ENCODE measurements at regions not wholly inside any gene's neighbourhood (a gene's known extent, or its start where the extent isn't known, plus 50 kb on each side); places are given as distances from the start of the nearest gene placed in this dataset.

GRCh38 chr20:23207826-23208540 is 121.9 kb upstream of the CD93 start:
- Histone ChIP-seq H3K36me3 (ENCODE audit: control insufficient read depth, low read depth, low read length) (no peaks in the 10 kb centered on the region), H3K27me3 (ENCODE audit: control insufficient read depth, insufficient read depth, low read length) (peaks cover 20% of the 10 kb centered on the region), H3K9me3 (ENCODE audit: control insufficient read depth, low read depth, low read length) (no peaks in the 10 kb centered on the region), H3K27ac (ENCODE audit: low read length) (no peak overlapping the region), H3K4me3 (ENCODE audit: low read length) (no peak overlapping the region), H3K9ac (ENCODE audit: low read length) (no peak overlapping the region), H3K4me1 (ENCODE audit: control insufficient read depth, low read depth, low read length) (peaks cover 24% of the 10 kb centered on the region)

GRCh38 chr20:23206995-23207394 is 120.9 kb upstream of the CD93 start:
- H3K9me3 ChIP-seq (ENCODE audit: control insufficient read depth, low read depth, low read length), result no peaks in the 10 kb centered on the region
- no peak overlapping the region for H3K4me3 ChIP-seq (ENCODE audit: low read length)
- H3K36me3 ChIP-seq (ENCODE audit: control insufficient read depth, low read depth, low read length), result no peaks in the 10 kb centered on the region
- H3K27me3 ChIP-seq (ENCODE audit: control insufficient read depth, insufficient read depth, low read length), result peaks cover 20% of the 10 kb centered on the region
- H3K27ac ChIP-seq (ENCODE audit: low read length), result no peak overlapping the region
- no peak overlapping the region for H3K9ac ChIP-seq (ENCODE audit: low read length)
- peaks cover 24% of the 10 kb centered on the region for H3K4me1 ChIP-seq (ENCODE audit: control insufficient read depth, low read depth, low read length)

GRCh38 chr20:23206061-23206460 is 119.9 kb upstream of the CD93 start:
- no peak overlapping the region for H3K9ac ChIP-seq (ENCODE audit: low read length)
- no peak overlapping the region for H3K27ac ChIP-seq (ENCODE audit: low read length)
- H3K27me3 ChIP-seq (ENCODE audit: control insufficient read depth, insufficient read depth, low read length), result peaks cover 20% of the 10 kb centered on the region
- no peaks in the 10 kb centered on the region for H3K9me3 ChIP-seq (ENCODE audit: control insufficient read depth, low read depth, low read length)
- H3K4me1 ChIP-seq (ENCODE audit: control insufficient read depth, low read depth, low read length), result peaks cover 24% of the 10 kb centered on the region
- no peak overlapping the region for H3K4me3 ChIP-seq (ENCODE audit: low read length)
- no peaks in the 10 kb centered on the region for H3K36me3 ChIP-seq (ENCODE audit: control insufficient read depth, low read depth, low read length)

- peaks cover 24% of the 10 kb centered on the region for H3K4me1 ChIP-seq (ENCODE audit: control insufficient read depth, low read depth, low read length)
- peaks cover 20% of the 10 kb centered on the region for H3K27me3 ChIP-seq (ENCODE audit: control insufficient read depth, insufficient read depth, low read length)
Observed at GRCh38 chr20:23205611-23206041, 119.5 kb upstream of the CD93 start.

GRCh38 chr20:23205211-23205610 is 119.1 kb upstream of the CD93 start:
- peaks cover 20% of the 10 kb centered on the region for H3K27me3 ChIP-seq (ENCODE audit: control insufficient read depth, insufficient read depth, low read length)
- no peaks in the 10 kb centered on the region for H3K36me3 ChIP-seq (ENCODE audit: control insufficient read depth, low read depth, low read length)
- no peak overlapping the region for H3K27ac ChIP-seq (ENCODE audit: low read length)
- H3K9me3 ChIP-seq (ENCODE audit: control insufficient read depth, low read depth, low read length), result no peaks in the 10 kb centered on the region
- no peak overlapping the region for H3K9ac ChIP-seq (ENCODE audit: low read length)
- H3K4me1 ChIP-seq (ENCODE audit: control insufficient read depth, low read depth, low read length), result peaks cover 24% of the 10 kb centered on the region
- peak overlapping the region; percentile 16 for H3K4me3 ChIP-seq (ENCODE audit: low read length)

More at GRCh38 chr20:23205611-23206041, 119.5 kb upstream of the CD93 start:
- Histone ChIP-seq H3K36me3 (ENCODE audit: control insufficient read depth, low read depth, low read length) (no peaks in the 10 kb centered on the region), H3K9me3 (ENCODE audit: control insufficient read depth, low read depth, low read length) (no peaks in the 10 kb centered on the region), H3K9ac (ENCODE audit: low read length) (no peak overlapping the region), H3K27ac (ENCODE audit: low read length) (no peak overlapping the region), H3K4me3 (ENCODE audit: low read length) (no peak overlapping the region)

- Histone ChIP-seq H3K27me3 (ENCODE audit: control insufficient read depth, insufficient read depth, low read length) (peaks cover 20% of the 10 kb centered on the region), H3K27ac (ENCODE audit: low read length) (no peak overlapping the region), H3K4me1 (ENCODE audit: control insufficient read depth, low read depth, low read length) (peaks cover 24% of the 10 kb centered on the region), H3K9ac (ENCODE audit: low read length) (no peak overlapping the region), H3K4me3 (ENCODE audit: low read length) (peak overlapping the region; percentile 16), H3K9me3 (ENCODE audit: control insufficient read depth, low read depth, low read length) (no peaks in the 10 kb centered on the region), H3K36me3 (ENCODE audit: control insufficient read depth, low read depth, low read length) (no peaks in the 10 kb centered on the region)
Observed at GRCh38 chr20:23203951-23204730, 118.0 kb upstream of the CD93 start.

- Histone ChIP-seq H3K36me3 (ENCODE audit: control insufficient read depth, low read depth, low read length) (no peaks in the 10 kb centered on the region), H3K27me3 (ENCODE audit: control insufficient read depth, insufficient read depth, low read length) (peaks cover 20% of the 10 kb centered on the region), H3K9ac (ENCODE audit: low read length) (no peak overlapping the region), H3K4me1 (ENCODE audit: control insufficient read depth, low read depth, low read length) (peaks cover 24% of the 10 kb centered on the region), H3K9me3 (ENCODE audit: control insufficient read depth, low read depth, low read length) (no peaks in the 10 kb centered on the region), H3K27ac (ENCODE audit: low read length) (no peak overlapping the region), H3K4me3 (ENCODE audit: low read length) (no peak overlapping the region)
Observed at GRCh38 chr20:23203310-23203709, 117.2 kb upstream of the CD93 start.

GRCh38 chr20:23201658-23202057 is 115.5 kb upstream of the CD93 start:
- Histone ChIP-seq H3K4me3 (ENCODE audit: low read length) (no peak overlapping the region), H3K9me3 (ENCODE audit: control insufficient read depth, low read depth, low read length) (no peaks in the 10 kb centered on the region), H3K27me3 (ENCODE audit: control insufficient read depth, insufficient read depth, low read length) (peaks cover 17% of the 10 kb centered on the region), H3K9ac (ENCODE audit: low read length) (no peak overlapping the region), H3K27ac (ENCODE audit: low read length) (no peak overlapping the region), H3K36me3 (ENCODE audit: control insufficient read depth, low read depth, low read length) (no peaks in the 10 kb centered on the region), H3K4me1 (ENCODE audit: control insufficient read depth, low read depth, low read length) (peaks cover 24% of the 10 kb centered on the region)

- Histone ChIP-seq H3K36me3 (ENCODE audit: control insufficient read depth, low read depth, low read length) (no peaks in the 10 kb centered on the region), H3K27me3 (ENCODE audit: control insufficient read depth, insufficient read depth, low read length) (peaks cover 12% of the 10 kb centered on the region), H3K4me3 (ENCODE audit: low read length) (no peak overlapping the region), H3K9me3 (ENCODE audit: control insufficient read depth, low read depth, low read length) (no peaks in the 10 kb centered on the region), H3K9ac (ENCODE audit: low read length) (no peak overlapping the region), H3K4me1 (ENCODE audit: control insufficient read depth, low read depth, low read length) (peaks cover 22% of the 10 kb centered on the region), H3K27ac (ENCODE audit: low read length) (no peak overlapping the region)
Observed at GRCh38 chr20:23200914-23201313, 114.8 kb upstream of the CD93 start.

- Histone ChIP-seq H3K4me3 (ENCODE audit: low read length) (no peak overlapping the region), H3K27ac (ENCODE audit: low read length) (no peak overlapping the region), H3K4me1 (ENCODE audit: control insufficient read depth, low read depth, low read length) (peaks cover 17% of the 10 kb centered on the region), H3K9me3 (ENCODE audit: control insufficient read depth, low read depth, low read length) (no peaks in the 10 kb centered on the region), H3K36me3 (ENCODE audit: control insufficient read depth, low read depth, low read length) (no peaks in the 10 kb centered on the region), H3K9ac (ENCODE audit: low read length) (no peak overlapping the region), H3K27me3 (ENCODE audit: control insufficient read depth, insufficient read depth, low read length) (peaks cover 12% of the 10 kb centered on the region)
Observed at GRCh38 chr20:23200413-23200812, 114.3 kb upstream of the CD93 start.

- H3K27ac ChIP-seq (ENCODE audit: low read length), result no peak overlapping the region
Observed at GRCh38 chr20:23199356-23199755, 113.2 kb upstream of the CD93 start.

More at GRCh38 chr20:23199356-23199755, 113.2 kb upstream of the CD93 start:
- H3K9me3 ChIP-seq (ENCODE audit: control insufficient read depth, low read depth, low read length), result no peaks in the 10 kb centered on the region
- H3K9ac ChIP-seq (ENCODE audit: low read length), result no peak overlapping the region
- no peak overlapping the region for H3K4me3 ChIP-seq (ENCODE audit: low read length)
- peaks cover 11% of the 10 kb centered on the region for H3K27me3 ChIP-seq (ENCODE audit: control insufficient read depth, insufficient read depth, low read length)
- peaks cover 6% of the 10 kb centered on the region for H3K4me1 ChIP-seq (ENCODE audit: control insufficient read depth, low read depth, low read length)
- H3K36me3 ChIP-seq (ENCODE audit: control insufficient read depth, low read depth, low read length), result no peaks in the 10 kb centered on the region

Measured in iPS-18a (cell line).